Esophagus squamous epithelium (tissue), 4 donors: ENCODE measurements at regions not wholly inside any gene's neighbourhood (a gene's known extent, or its start where the extent isn't known, plus 50 kb on each side); places are given as distances from the start of the nearest gene placed in this dataset.

ENCODE experiments used
- CTCF ChIP-seq, 6 experiments: fragments of 450-650 bp in 4 of 6; fragments of 200-600 bp in 2 of 6; sonication (generic) in 2 of 6; IDR thresholded peaks; one replicate each; pipeline ENCODE4 v1.5.1; 2016 to 2019; ENCODE audit warnings: antibody characterized with exemption in 6 of 6, mild to moderate bottlenecking in 4 of 6, moderate library complexity in 4 of 6
- POLR2A ChIP-seq, 4 donors: fragments of 450-650 bp; IDR thresholded peaks; one replicate each; pipeline ENCODE4 v1.6.1; 2017; ENCODE audit warnings: antibody characterized with exemption in 4 of 4, mild to moderate bottlenecking in 4 of 4, moderate library complexity in 3 of 4

DNA sequence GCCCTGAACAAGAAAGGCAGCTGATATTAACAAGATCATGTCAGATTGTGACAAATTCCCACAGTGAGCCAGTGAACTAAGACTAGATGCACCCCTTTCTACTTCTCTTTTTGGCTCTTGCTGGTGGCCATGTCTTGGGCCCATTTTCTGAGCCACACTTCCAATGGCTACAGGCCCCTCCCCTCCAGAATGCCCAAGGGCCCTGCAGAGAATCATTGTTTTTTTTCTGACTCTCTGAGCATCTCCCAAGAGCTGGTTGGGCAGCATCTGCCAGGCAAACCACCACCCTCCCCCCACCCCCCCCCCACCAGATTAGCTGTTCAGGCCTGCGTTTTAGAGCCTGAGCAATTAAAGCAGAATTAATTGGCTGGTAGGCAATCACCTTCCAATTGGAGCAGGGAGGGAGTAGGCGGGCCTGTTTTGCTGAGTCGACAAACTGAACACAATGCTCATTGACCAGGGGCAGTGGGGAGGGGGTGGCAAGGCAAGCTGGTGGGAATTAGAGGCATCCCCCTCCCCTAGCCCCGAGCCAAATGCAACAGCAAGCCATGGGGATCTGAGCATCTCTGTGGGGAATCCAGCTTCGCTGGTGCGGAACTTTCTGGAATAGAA lies 541.4 kb downstream of the MN1 start:
- no peak for TF ChIP-seq CTCF (IDR thresholded peaks at IDR 0.05)
- no peak for TF ChIP-seq POLR2A (IDR thresholded peaks at IDR 0.05)
